NCI-H82 (cell line): ENCODE measurements at regions not wholly inside any gene's neighbourhood (a gene's known extent, or its start where the extent isn't known, plus 50 kb on each side); places are given as distances from the start of the nearest gene placed in this dataset.

Experiments
- DNase-seq: peaks from one replicate; lab custom pipeline; 2025; lab: John Stamatoyannopoulos, UW

- no peak for DNase-seq
Observed at GRCh38 chr6:137353842-137354397, 134.7 kb upstream of the IFNGR1 start.

GRCh38 chr6:137353346-137353745 lies 134.2 kb upstream of the IFNGR1 start:
- DNase-seq, result no peak

GRCh38 chr6:137352859-137353258 lies 133.7 kb upstream of the IFNGR1 start:
- no peak for DNase-seq

GRCh38 chr6:137351890-137352289 lies 132.7 kb upstream of the IFNGR1 start:
- no peak for DNase-seq

GRCh38 chr6:137350857-137351256 lies 131.7 kb upstream of the IFNGR1 start:
- DNase-seq, result no peak

- DNase-seq, result no peak
Observed at GRCh38 chr6:137349856-137350830, 131.0 kb upstream of the IFNGR1 start.

GRCh38 chr6:137348777-137349176 lies 129.6 kb upstream of the IFNGR1 start:
- DNase-seq, result no peak

- DNase-seq, result no peak
Observed at GRCh38 chr6:137343241-137343640, 124.1 kb upstream of the IFNGR1 start.

GRCh38 chr6:137342607-137343190 lies 123.5 kb upstream of the IFNGR1 start:
- no peak for DNase-seq

GRCh38 chr6:137341681-137342195 lies 122.6 kb upstream of the IFNGR1 start:
- peak; percentile 60 for DNase-seq

GRCh38 chr6:137339929-137340559 lies 120.9 kb upstream of the IFNGR1 start:
- DNase-seq, result no peak

- no peak for DNase-seq
Observed at GRCh38 chr6:137334884-137335283, 115.7 kb upstream of the IFNGR1 start.

GRCh38 chr6:137334094-137334493 lies 114.9 kb upstream of the IFNGR1 start:
- no peak for DNase-seq

- DNase-seq, result peak; percentile 4
Observed at GRCh38 chr6:137332637-137333280, 113.6 kb upstream of the IFNGR1 start.

- peak; percentile 77 for DNase-seq
Observed at GRCh38 chr6:137323860-137324259, 104.7 kb upstream of the IFNGR1 start.

- no peak for DNase-seq
Observed at GRCh38 chr6:137320271-137320670, 101.1 kb upstream of the IFNGR1 start.

- no peak for DNase-seq
Observed at GRCh38 chr6:137316626-137317025, 97.4 kb upstream of the IFNGR1 start.

GRCh38 chr6:137315081-137315480 lies 95.9 kb upstream of the IFNGR1 start:
- no peak for DNase-seq

GRCh38 chr6:137313928-137314855 lies 95.0 kb upstream of the IFNGR1 start:
- DNase-seq, result peak; percentile 81

GRCh38 chr6:137313211-137313610 lies 94.0 kb upstream of the IFNGR1 start:
- no peak for DNase-seq

- no peak for DNase-seq
Observed at GRCh38 chr6:137311940-137312339, 92.8 kb upstream of the IFNGR1 start.
